ENCODE measurements at regions not wholly inside any gene's neighbourhood (a gene's known extent, or its start where the extent isn't known, plus 50 kb on each side); places are given as distances from the start of the nearest gene placed in this dataset.

DNA sequence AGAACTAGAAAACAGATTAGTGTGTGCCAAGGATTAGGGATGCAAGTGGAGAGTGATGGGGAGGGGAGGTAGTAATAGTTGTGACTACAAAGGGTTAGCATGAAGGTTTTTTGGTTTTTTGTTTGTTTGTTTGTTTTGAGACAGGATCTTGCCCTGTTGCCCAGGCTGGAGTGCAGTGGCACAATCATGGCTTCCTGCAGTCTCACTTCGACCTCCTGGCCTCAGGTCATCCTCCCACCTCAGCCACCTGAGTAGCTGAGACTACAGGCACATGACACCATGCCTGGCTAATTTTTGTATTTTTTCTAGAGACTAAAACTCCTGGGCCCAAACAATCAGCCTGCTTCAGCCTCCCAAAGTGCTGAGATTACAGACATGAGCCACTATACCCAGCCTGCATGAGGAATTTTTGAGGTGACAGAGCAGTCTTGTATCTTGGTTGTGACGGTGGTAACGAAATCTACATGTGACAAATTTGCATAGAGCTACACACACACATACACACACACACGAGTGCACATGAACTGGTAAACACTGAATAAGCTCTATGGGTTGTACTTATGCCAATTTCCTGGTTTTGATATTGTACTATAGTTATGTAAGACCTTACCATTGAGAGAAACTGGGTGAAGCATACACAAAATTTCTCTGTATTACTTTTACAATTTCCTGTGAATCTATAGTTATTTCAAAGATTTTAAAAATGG, 59.6 kb upstream of the TOM1L1 start:
- no peak for TF ChIP-seq GATA2 (IDR thresholded peaks at IDR 0.05; ENCODE audit: low read depth, low read length)
- no peak for TF ChIP-seq GATA3 (IDR thresholded peaks at IDR 0.05; ENCODE audit: low read depth, low read length)
